ENCODE measurements at regions not wholly inside any gene's neighbourhood (a gene's known extent, or its start where the extent isn't known, plus 50 kb on each side); places are given as distances from the start of the nearest gene placed in this dataset.

- H3K27me3 ChIP-seq (replicated peaks in 1 of 2; ENCODE audit: control insufficient read depth in 2 of 2, insufficient read depth in 2 of 2, low read length in 1 of 2) = no peaks in the 10 kb centered on the region
- no peaks in the 10 kb centered on the region for H3K79me2 ChIP-seq (ENCODE audit: control insufficient read depth, insufficient read depth, low read length)
- ATAC-seq (no peak), FAIRE-seq (no peak), DNase-seq (ENCODE audit: low read depth, low spot score) (no peak)
- intact Hi-C loops (cut with micrococcal nuclease; ENCODE audit: unreplicated experiment) = no loop called here
- no peak overlapping the region for H3K9ac ChIP-seq (ENCODE audit: control insufficient read depth, insufficient read depth, low read length)
- no peak overlapping the region for H3K27ac ChIP-seq (ENCODE audit: control insufficient read depth, insufficient read depth)
- H2AFZ ChIP-seq (ENCODE audit: control insufficient read depth, low read depth, low read length) = no peak overlapping the region
- no TSS peak for BruUV-seq (replicated peaks)
- WGBS (ENCODE audit: insufficient coverage, insufficient replicate concordance, low lambda C conversion rate, missing lambda C conversion rate) = 52% methylated on average over 1 of the region's 1 CpG
- no peaks in the 10 kb centered on the region for H3K4me1 ChIP-seq (ENCODE audit: control insufficient read depth, insufficient read depth, low read length)
- no peaks in the 10 kb centered on the region for H4K20me1 ChIP-seq (ENCODE audit: control insufficient read depth, insufficient read depth)
- H3K36me3 ChIP-seq (ENCODE audit: control insufficient read depth in 2 of 2, insufficient read depth in 2 of 2, low read length in 1 of 2) = no peaks in the 10 kb centered on the region
- no peak overlapping the region for H3K4me3 ChIP-seq
- ChIA-PET SMC1A (ENCODE audit: uncharacterized antibody, unreplicated experiment) (no interaction called here), RAD21 (ENCODE audit: unreplicated experiment) (no interaction called here), POLR2A (no interaction called here), CTCF (no interaction called here)
- in situ Hi-C loops (cut with MboI) = no loop called here
- H3K9me3 ChIP-seq (replicated peaks; ENCODE audit: control insufficient read depth, insufficient read depth, low read length) = no peaks in the 10 kb centered on the region
- no peak overlapping the region for H3K4me2 ChIP-seq (ENCODE audit: control insufficient read depth, insufficient read depth)
- TF ChIP-seq TCF12 (IDR thresholded peaks at IDR 0.05; ENCODE audit: low read depth, low read length) (no peak), SRF (IDR thresholded peaks at IDR 0.05; ENCODE audit: low read depth in 2 of 2, low read length in 2 of 2) (no peak), GATAD2B (conservative IDR thresholded peaks at IDR 0.05; ENCODE audit: low read depth) (no peak), ZNF24 (IDR thresholded peaks at IDR 0.05) (no peak), NFXL1 (IDR thresholded peaks at IDR 0.05; ENCODE audit: borderline replicate concordance) (no peak), NKRF (conservative IDR thresholded peaks at IDR 0.05) (no peak), PRDM15 (CRISPR knock-in tag; IDR thresholded peaks at IDR 0.05) (no peak), SP1 (IDR thresholded peaks at IDR 0.05; ENCODE audit: low read depth, low read length) (no peak), EED (IDR thresholded peaks at IDR 0.05; ENCODE audit: low read depth) (no peak), CEBPZ (IDR thresholded peaks at IDR 0.05; ENCODE audit: low read depth, low read length) (no peak), CHD4 (IDR thresholded peaks at IDR 0.05) (no peak), JUNB (IDR thresholded peaks at IDR 0.05) (no peak), BCLAF1 (IDR thresholded peaks at IDR 0.05) (no peak)
Measured at GRCh38 chr5:117562647-117563046, 988.0 kb upstream of the SEMA6A start.

Data from GM12878 (cell line).